HG02981 (cell line): ENCODE measurements at regions not wholly inside any gene's neighbourhood (a gene's known extent, or its start where the extent isn't known, plus 50 kb on each side); places are given as distances from the start of the nearest gene placed in this dataset.

Experiments used
- ATAC-seq: cut with Tn5 transposase; IDR thresholded peaks from one replicate; pipeline ENCODE4 v1.9.1; 2021; ENCODE audit warnings: mild to moderate bottlenecking, moderate library complexity; ENCODE audit not compliant: unreplicated experiment

DNA sequence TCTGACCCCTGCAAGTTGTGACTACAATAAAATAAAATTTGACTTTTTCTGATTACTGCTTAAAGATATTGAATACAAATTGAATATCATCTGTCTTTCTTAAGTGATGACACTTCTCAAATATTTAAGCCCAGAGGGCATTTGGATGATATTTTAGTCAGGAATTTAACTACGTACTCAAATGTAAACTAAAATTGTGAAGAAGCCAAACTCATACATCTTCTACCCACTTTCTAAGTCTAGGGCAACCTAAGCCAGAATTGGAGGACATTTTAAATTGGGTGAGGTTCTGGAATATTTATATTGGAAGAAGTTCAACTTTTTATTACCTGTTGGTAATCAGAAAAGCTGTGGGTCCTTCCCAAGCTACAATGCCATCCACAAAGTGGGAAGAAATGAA is 149.1 kb upstream of the WDR11 start:
- ATAC-seq: no peak

- no peak for ATAC-seq
These were observed 145.9 kb upstream of the WDR11 start for GRCh38 chr10:120705309-120705708.

DNA sequence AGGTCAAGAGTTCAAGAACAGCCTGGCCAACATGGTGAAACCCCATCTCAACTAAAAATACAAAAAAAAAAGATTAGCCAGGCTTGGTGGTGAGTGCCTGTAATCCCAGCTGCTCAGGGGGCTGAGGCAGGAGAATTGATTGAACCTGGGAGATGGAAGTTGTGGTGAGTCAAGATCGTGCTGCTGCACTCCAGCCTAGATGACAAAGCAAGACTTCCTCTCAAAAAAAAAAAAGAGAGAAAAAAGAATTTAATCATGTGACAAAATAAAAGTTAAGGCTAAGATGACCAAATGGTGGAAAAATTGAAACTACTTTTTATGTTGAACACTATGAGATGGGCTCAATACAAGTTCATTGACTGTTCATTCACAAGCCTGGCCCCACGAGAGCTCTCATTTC is 141.1 kb upstream of the WDR11 start:
- ATAC-seq: no peak

DNA sequence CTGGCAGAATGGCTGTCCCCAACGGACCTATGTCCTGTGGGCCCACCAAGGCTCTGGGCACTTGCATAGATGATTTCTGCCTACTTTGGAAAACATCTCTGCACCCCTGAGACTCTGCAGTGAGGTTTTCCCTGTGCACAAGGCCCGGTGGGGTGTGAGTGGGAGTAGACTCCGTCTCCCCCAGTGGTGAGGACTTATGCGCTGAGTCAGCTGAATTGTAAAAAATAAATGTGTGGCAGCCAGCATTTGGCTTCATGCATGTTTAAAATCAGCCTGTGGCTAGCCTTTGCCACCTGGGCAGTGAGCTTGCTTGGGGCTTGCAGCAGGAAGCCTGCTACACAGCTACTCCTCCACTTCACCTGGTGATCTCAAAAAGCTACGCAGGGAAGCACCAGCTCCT is 139.3 kb upstream of the WDR11 start:
- no peak for ATAC-seq

DNA sequence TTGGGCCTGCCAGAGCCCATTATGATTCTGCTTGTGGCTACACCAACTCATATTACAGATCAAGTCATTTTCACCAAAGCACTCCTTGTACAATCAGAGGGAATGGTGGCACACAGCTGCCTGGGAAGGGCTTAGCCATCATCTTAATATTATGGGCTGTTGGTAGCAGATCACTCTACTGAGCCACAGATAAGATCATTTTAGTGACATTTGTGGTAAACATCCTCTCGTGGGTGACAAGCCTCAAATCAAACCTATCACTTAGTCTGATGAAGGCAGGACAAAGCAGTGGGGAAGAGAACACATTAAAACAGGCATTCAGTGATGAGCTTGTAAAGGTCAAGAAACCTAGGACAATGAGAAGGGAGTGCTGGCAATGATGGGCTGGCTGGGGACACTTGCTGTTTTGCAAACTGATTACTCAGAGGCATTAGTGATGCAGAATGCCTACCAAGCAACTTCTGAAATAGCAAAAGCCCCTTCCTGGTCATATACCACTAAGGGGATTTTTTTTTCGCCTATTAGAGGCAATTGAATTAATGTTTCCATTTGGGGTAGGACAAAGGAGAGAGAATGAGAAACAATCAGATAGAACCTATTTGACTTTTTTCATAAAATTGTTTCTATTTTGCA is 137.5 kb upstream of the WDR11 start:
- ATAC-seq: no peak

DNA sequence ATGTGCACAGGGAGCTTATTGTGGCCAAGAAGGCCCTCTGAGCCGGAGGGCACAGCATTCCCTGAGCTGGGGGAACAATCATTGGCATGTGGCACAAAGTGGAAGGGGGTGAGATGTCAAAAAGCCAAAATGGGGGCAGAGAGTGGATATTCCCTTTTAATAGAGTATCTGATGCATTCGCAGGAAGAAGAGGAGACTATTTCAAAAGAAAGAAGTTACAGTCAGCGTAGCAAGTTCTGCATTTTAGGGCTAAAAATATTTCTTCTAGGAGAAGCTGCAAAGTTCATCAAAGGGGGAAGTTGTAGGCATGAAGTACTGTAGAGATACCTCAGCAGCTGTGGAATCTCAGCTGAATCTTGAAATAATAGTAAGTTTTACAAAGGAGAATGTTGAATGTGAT is 136.0 kb upstream of the WDR11 start:
- no peak for ATAC-seq

- ATAC-seq: peak; percentile 70
These were observed 131.8 kb upstream of the WDR11 start for GRCh38 chr10:120719333-120719732.

- no peak for ATAC-seq
These were observed 124.2 kb upstream of the WDR11 start for GRCh38 chr10:120727001-120727400.

DNA sequence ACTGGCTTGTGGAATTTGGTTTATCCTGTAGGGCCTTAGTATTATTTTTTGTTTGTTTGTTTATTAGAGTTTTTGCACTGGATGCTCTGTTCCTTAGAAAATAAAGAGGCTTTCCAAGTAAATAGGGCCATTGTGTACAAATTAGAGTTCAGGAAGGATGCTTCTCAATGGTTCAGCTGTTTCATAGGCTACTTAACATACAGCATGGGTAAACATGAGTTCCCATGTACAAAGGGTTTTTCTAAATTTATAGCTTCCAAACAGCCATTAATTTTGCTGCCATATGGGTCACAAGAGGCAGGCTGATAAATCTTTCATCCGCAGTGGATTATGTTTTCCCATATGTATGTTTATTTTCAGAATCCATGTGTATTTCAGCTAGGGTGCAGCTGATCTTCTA is 121.6 kb upstream of the WDR11 start:
- ATAC-seq: no peak

DNA sequence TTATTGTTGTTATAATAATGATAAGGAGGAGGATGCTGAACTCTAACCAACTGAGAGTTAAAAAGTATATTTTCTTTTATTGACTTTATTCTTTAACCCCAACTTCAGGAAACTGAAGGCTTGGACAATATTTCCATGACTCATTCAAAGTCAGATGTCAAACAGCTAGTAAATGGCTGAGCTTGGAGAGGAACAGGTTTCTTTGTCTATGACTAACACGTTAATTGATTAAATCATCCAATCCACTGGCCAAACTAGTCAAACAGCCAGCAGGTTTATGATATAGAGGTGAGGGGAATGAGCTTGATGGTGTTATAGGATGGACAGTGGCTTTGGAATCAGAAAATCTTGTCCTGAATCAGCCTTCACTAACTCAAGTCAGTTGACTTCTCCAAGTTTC is 119.1 kb upstream of the WDR11 start:
- no peak for ATAC-seq

DNA sequence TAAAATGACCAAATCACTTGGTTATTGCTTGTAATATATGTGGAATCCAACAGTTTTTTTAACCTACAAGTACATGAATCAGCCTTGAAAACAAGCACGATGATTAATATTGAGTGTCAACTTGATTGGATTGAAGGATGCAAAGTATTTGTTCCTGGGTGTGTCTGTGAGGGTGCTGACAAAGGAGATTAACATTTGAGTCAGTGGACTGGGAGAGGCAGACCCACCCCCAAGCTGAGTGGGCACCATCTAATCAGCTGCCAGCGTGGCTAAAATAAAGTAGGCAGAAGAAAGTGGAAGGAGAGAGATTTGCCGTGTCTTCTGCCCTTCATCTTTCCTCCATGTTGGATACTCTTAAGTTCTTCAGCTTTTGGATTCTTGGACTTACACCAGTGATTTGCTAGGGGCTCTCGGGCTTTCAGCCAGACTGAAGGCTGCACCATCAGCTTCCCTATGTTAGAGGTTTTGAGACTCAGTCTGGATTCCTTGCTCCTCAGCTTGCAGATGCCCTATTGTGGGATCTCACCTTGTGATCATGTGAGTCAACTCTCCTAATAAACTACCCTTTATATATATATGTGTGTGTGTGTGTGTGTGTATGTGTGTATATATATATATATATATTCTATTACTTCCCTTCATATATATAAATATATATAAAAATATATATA is 118.4 kb upstream of the WDR11 start:
- no peak for ATAC-seq

- no peak for ATAC-seq
These were observed 116.6 kb upstream of the WDR11 start for GRCh38 chr10:120734483-120735078.

DNA sequence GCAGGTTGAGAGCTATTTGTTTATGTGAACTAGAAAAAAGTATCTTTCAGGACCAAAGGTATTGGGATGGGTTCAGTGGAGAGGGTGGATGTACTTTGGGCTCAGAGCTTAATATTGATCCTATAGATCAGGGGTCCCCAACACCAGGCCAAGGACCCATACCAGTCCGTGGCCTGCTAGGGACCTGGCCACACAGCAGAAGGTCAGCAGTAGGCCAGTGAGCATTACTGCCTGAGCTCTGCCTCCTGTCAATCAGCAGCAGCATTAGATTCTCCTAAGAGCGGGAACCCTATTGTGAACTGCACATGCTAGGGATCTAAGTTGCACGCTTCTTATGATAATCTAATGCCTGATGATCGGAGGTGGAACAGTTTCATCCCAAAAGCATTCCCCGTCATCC is 115.8 kb upstream of the WDR11 start:
- ATAC-seq: no peak

- peak; percentile 57 for ATAC-seq
These were observed 115.3 kb upstream of the WDR11 start for GRCh38 chr10:120735773-120736371.

DNA sequence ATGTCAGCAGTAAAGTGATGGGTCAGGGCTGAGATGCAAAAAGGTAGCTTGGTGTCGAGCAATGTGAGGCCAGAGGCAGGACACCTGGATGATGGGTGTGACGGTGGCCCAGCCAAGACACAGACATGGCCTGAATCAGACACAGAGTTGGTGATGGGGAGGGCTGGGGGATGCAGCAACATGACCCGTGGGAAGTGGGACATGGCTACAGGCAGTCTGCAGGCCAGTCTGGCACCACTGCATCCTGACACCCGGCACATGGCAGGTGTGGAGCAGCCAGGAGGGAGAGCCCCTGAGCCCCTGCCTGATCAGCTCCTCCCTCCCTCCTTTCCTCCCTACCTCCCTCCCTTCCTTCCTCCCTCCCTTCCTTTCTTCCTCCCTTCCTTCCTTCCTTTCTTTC is 114.8 kb upstream of the WDR11 start:
- no peak for ATAC-seq

DNA sequence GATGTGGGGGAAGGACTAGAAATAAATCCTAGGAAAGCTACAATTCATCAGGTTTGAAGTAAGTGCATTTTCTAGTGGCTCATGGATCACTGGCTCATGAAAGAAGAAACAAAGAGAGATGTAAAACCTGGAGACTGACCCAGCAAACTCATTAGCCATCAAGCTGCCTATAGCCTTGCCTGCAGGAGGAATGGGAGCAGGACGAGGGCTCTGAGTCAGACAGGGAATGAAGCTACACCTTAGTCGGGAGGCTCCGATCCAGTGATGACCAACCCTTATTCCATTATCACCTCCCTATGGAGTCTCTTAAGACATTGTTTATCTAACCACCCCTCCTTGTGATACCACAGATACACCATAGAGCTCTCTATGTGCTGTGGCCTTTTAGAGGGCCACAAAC is 112.5 kb upstream of the WDR11 start:
- no peak for ATAC-seq

DNA sequence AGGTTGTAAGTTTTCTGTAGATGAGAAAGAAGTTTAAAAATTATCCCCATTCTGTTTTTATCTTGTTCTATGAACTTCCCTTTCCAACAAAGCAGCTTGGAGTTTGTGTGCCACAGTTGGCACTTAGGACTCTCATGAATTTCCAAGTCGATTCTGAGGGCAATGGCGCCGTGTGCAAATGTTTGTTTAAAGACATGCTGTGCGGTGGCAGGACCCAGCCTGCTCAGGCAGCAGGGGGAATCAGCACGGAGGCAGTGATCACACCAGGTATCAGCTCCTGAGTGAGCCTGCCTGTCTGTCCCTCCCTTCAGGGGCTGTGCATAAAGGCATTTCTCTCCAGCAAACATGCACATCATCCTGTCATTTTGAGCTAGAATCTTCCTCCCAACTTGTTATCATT is 109.8 kb upstream of the WDR11 start:
- no peak for ATAC-seq

DNA sequence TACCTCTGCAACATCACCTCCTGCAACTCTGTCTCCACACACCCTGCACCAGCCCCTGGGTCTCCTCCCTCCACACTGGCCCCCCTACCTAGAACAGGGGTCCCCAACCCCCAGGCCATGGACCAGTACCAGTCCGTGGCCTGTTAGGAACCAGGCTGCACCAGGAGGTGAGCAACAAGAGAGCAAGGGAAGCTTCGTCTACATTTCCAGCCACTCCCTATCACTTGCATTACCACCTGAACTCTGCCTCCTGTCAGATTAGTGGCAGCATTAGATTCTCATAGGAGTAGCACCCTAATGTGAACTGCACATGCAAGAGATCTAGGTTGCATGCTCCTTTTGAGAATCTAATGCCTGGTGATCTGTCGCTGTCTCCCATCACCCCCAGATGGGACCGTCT is 108.8 kb upstream of the WDR11 start:
- ATAC-seq: no peak

DNA sequence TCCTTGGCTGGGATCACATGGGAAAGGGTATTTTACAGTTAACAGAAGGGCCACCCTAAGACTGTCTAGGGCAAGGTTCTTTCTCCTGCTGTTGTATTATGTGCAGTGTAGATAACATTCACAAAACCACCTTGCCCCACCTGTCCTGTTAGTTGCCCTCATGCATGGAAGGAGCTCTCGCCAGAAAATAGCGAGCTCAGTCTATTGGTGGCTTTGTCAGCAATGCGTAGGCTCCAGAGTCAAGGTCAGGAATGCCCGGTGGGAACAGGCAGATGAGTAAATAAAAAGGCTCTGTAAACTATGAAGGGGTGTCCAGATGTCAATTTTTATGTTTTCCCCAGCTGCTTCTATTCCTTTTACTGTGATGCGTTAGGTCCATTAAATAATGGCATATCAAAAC is 107.1 kb upstream of the WDR11 start:
- no peak for ATAC-seq

DNA sequence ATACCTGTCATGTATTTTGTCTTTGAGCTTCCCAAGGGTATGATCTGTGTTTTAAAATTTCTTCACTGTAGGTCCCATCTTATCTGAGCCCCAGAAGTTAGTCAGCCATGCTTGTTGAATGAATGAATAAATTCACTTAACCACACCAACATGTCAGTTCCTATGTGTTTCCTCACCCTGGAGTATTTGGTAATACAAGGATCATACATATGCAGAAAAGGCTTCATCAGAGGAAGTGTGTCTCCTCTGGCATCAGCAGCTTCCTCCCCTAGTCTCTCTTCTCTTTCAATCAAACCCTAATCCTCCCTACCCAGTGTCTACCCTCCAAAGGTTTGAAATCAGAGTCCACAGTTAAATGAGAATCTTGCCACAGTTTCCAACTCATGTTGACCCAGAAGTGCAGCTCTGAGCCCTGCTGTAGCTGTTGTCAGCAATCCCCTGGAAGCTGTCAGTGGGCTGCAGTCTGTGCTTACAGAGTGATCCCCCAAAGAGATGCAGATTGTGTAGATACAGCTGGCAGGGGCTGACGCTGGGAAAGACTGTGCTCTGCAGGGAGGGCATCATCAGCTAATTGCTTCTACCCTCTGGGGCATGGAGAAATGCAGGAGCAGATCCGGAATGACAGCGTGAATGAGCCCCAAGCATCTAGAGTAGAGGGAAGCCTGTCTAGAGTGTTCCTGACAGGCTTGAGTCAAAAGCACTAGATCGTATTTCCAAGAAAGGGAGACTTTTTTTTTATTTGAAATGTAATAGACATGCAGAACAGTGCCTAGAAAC is 105.0 kb upstream of the WDR11 start:
- ATAC-seq: no peak

- no peak for ATAC-seq
These were observed 102.6 kb upstream of the WDR11 start for GRCh38 chr10:120748519-120748918.
